Fibroblast of pulmonary artery (primary cell): ENCODE measurements at regions not wholly inside any gene's neighbourhood (a gene's known extent, or its start where the extent isn't known, plus 50 kb on each side); places are given as distances from the start of the nearest gene placed in this dataset.

Experiments
- DNase-seq: peaks from one replicate; pipeline ENCODE4 v3.0.0-alpha.2; 2010; ENCODE audit warnings: low read depth
- H3K4me3 ChIP-seq: replicated peaks from 2 replicates; pipeline ENCODE4 v1.5.1; 2011; ENCODE audit warnings: low read depth, mild to moderate bottlenecking, control low read depth, low read length, moderate library complexity
- TF ChIP-seq, protein P1 (sequence below): IDR thresholded peaks from 2 replicates; pipeline ENCODE4 v1.5.1; 2011; ENCODE audit warnings: mild to moderate bottlenecking, control low read depth, low read length, inconsistent platforms; ENCODE audit errors: missing control alignments

DNA sequence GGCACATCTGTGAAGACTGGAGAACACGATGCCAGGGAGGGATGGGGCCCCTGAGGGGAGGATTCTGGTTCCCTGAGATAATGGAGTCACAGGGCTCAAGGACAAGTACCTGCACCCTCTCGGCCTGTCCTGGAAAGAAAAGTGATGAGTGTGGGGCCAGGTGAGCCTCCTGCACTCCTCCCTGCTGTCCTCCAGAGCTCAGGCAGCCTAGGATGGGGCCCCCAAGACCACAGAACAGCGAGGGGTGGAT, 101.3 kb upstream of the TNRC6C start:
- H3K4me3 ChIP-seq = no peak overlapping the region
- TF ChIP-seq, protein P1, sequence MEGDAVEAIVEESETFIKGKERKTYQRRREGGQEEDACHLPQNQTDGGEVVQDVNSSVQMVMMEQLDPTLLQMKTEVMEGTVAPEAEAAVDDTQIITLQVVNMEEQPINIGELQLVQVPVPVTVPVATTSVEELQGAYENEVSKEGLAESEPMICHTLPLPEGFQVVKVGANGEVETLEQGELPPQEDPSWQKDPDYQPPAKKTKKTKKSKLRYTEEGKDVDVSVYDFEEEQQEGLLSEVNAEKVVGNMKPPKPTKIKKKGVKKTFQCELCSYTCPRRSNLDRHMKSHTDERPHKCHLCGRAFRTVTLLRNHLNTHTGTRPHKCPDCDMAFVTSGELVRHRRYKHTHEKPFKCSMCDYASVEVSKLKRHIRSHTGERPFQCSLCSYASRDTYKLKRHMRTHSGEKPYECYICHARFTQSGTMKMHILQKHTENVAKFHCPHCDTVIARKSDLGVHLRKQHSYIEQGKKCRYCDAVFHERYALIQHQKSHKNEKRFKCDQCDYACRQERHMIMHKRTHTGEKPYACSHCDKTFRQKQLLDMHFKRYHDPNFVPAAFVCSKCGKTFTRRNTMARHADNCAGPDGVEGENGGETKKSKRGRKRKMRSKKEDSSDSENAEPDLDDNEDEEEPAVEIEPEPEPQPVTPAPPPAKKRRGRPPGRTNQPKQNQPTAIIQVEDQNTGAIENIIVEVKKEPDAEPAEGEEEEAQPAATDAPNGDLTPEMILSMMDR = no peak
- DNase-seq = no peak

DNA sequence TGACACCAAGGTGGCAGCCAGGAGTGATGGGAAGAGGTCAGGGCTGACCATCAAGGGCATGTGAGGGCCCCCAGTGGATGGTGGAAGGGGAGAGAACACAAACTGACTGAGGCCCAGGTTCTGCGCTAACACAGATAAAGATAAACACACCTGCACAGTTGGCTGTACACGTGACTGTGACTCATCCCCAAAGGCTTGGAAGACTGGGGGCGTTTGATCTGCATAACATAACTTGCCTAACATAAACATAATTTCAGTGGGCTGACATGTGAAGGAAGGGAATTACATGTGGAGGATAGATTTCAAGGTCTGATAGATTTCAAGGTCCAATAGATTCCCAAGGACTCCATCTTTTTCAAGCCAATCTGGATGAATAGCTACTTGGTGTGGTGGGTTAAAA, 100.9 kb upstream of the TNRC6C start:
- TF ChIP-seq, protein P1 = no peak
- no peak for DNase-seq

DNA sequence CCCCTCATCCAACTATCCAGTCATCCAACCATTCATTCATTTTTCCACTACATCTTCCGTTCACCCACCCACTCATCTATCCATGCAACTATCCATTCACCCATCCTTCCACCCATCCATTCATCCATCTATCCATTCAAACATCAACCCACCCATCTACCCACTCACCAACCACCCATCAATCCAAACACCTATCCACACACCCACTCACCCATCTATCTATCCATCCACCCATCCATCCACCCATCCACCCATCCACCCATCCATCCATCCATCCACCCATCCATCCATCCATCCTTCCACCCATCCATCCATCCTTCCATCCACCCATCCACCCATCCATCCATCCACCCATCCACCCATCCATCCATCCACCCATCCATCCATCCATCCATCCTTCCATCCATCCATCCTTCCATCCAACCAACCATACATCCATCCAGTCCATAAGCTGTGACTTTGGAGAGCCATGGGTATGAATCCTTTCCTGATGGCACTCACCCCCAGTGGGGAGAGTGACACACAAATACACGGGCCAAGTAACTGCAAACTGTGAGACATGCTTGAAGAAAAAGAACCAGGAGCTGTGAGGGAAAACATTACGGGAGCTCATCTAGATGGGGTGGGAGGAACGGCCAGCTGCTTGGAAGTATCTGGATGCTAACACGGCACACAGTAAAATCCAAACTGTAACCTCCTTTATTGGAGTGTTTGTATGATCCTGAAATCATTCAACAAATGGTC, 100.0 kb upstream of the TNRC6C start:
- no peak overlapping the region for H3K4me3 ChIP-seq
- no peak for DNase-seq
- TF ChIP-seq, protein P1 = no peak

More for the DNA sequence above, 100.9 kb upstream of the TNRC6C start:
- H3K4me3 ChIP-seq = no peak overlapping the region

DNA sequence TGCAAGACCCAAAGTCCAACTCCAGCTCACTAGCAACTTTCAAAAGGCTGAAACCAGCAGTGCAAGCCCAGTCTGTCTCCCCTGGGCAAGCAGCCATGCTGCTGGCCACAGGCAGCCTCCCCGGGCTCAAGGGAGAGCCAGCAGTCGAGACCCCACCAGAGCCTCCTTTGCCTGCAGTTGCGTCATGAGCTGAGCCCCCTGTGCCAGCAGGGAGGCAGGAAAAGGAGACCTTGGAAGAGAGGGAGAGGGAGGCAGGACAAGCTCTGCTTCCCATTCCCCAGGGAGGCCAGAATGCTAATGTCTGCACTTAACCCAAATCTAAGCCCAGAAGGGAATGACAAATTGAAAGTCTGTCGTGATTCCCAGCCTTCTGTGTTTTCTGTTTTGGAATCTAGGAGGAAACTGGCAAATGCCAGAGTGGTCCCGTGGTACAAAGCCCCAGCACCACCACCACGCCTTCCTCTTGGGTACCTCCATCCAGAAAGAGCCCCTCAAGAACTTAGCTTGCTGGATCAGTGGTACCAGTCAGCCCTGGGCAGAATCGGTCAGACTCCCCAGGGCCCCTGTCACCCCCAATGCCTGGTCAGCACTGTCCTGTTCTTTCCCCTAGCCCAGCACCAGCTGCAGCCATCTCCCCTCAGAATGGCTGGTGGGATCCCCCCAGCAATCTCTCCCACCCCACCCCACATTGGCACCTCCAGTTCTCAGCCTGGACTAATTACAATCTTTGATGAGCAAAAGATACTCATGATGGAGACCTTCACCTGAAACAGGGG, 99.3 kb upstream of the TNRC6C start:
- TF ChIP-seq, protein P1 = no peak
- no peak for DNase-seq
- no peak overlapping the region for H3K4me3 ChIP-seq

DNA sequence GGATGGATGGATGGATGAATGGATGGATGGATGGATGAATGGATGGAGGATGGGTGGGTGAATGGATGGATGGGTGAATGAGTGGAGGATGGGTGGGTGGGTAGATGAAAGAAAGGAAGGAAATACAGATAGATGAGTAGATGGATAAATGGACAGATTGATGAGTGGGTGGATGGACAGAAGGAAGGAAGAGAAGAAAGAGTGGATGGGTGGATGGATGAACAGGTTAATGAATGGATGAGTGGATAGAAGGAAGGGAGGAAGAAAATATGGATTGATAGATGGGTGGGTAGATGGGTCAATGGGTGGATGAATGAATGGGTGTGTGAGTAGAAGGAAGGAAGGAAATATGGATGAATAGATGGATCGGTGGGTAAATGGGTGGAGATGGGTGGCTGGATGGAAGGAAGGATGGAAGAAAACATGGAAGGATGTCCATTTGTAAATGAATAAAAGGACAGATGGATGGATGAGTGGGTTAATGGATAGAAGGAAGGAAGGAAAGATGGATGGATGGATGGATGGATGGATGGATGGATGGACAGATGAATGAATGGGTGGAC, 97.3 kb upstream of the TNRC6C start:
- TF ChIP-seq, protein P1 = no peak
- no peak for DNase-seq
- no peak overlapping the region for H3K4me3 ChIP-seq

DNA sequence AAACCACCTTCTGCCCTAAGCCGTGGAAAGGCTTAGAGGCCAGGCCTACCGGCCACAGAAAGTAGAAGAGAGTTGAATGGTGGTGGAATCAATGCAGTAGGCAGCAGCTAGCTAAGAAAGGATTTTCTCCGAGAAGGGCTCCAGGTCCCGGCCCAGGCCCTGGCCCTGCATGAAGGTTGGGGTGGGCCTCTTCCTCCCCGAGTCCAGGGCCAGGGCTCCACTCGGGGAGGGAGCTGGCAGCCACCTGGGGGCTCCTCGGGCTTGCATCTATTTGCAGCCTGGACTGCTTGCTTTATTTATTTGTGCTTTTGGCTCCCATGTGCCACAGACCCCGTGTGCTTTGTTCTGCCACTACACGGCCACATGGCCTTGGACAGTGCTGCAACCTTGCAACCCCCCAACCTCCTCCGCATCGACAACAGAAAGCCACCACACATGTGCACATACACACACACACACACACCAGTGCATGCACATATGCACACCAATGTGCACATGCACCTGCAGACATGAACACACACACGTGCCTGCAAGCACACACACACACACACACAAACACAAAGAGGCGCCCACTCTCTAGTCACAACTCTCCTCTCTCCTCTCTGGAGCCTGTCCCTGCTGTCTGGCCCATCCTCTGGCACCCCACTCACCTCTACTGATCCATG, 96.4 kb upstream of the TNRC6C start:
- H3K4me3 ChIP-seq = no peak overlapping the region
- DNase-seq = no peak
- TF ChIP-seq, protein P1 = no peak
